IMR-90 (cell line): ENCODE measurements at regions not wholly inside any gene's neighbourhood (a gene's known extent, or its start where the extent isn't known, plus 50 kb on each side); places are given as distances from the start of the nearest gene placed in this dataset.

Experiments
- ATAC-seq: fragments of 200-7000 bp; cut with Tn5 transposase; 2 replicates; pipeline ENCODE4 v1.9.1; 2020; ENCODE audit warnings: low read depth, mild to moderate bottlenecking, moderate library complexity
- BruUV-seq: library from RNA; stranded (reverse); fragments of 400-500 nt; replicated peaks from 2 replicates; lab custom pipeline; 2021; lab: Mats Ljungman, UMichigan
- CTCF ChIA-PET: fragments of 300-600 bp; formaldehyde crosslinking; extraction: SDS; loops from one replicate; lab custom pipeline; 2021; ENCODE audit warnings: antibody characterized with exemption; lab: Yijun Ruan, JAX
- POLR2A ChIA-PET: fragments of 300-600 bp; sonication (Branson Sonifier 250); formaldehyde crosslinking; loops from one replicate; lab custom pipeline; 2022; ENCODE audit warnings: antibody characterized with exemption; ENCODE audit not compliant: unreplicated experiment; lab: Charles Lee
- DNase-seq: peaks from one replicate; pipeline ENCODE4 v3.0.0; 2013
- H2AFZ ChIP-seq: replicated peaks from 2 replicates; pipeline ENCODE3; 2013; ENCODE audit warnings: low read length, mild to moderate bottlenecking; ENCODE audit not compliant: poor library complexity
- H2AK5ac ChIP-seq: 2 replicates; pipeline ENCODE4 v1.6.1; 2013; ENCODE audit warnings: low read depth, low read length, inconsistent platforms
- H2AK9ac ChIP-seq: replicated peaks from 2 replicates; pipeline ENCODE3; 2013; ENCODE audit warnings: mild to moderate bottlenecking, low read depth, low read length, moderate library complexity; ENCODE audit not compliant: poor library complexity
- H2BK120ac ChIP-seq: 2 replicates; pipeline ENCODE4 v1.6.1; 2013; ENCODE audit warnings: low read depth, low read length, inconsistent platforms
- H2BK15ac ChIP-seq: 3 replicates; pipeline ENCODE4 v1.6.1; 2013; ENCODE audit warnings: low read depth, low read length, inconsistent platforms
- H2BK20ac ChIP-seq: 2 replicates; pipeline ENCODE4 v1.6.1; 2013; ENCODE audit warnings: low read depth, mild to moderate bottlenecking, inconsistent platforms, low read length, moderate library complexity
- H2BK5ac ChIP-seq: 2 replicates; pipeline ENCODE4 v1.6.1; 2013; ENCODE audit warnings: mild to moderate bottlenecking, low read depth, low read length, inconsistent platforms; ENCODE audit not compliant: poor library complexity, severe bottlenecking
- H3K14ac ChIP-seq: replicated peaks from 2 replicates; pipeline ENCODE4 v1.6.1; 2013; ENCODE audit warnings: low read depth, low read length, inconsistent platforms
- H3K18ac ChIP-seq: 2 replicates; pipeline ENCODE4 v1.6.1; 2013; ENCODE audit warnings: low read depth, low read length, control low read depth
- H3K23ac ChIP-seq: 2 replicates; pipeline ENCODE4 v1.6.1; 2013; ENCODE audit warnings: low read depth, low read length, inconsistent platforms
- H3K27ac ChIP-seq: 2 replicates; pipeline ENCODE4 v1.5.1; 2013; ENCODE audit warnings: mild to moderate bottlenecking, control low read depth, low read length; ENCODE audit not compliant: insufficient read depth
- H3K27me3 ChIP-seq: 2 replicates; pipeline ENCODE4 v1.6.1; 2013; ENCODE audit warnings: low read length; ENCODE audit not compliant: control insufficient read depth, insufficient read depth
- H3K36me3 ChIP-seq: 2 replicates; pipeline ENCODE4 v1.6.1; 2013; ENCODE audit warnings: low read length, mixed read lengths; ENCODE audit not compliant: control insufficient read depth, insufficient read depth
- H3K4ac ChIP-seq: 2 replicates; pipeline ENCODE4 v1.6.1; 2013; ENCODE audit warnings: low read depth, low read length, inconsistent platforms
- H3K4me1 ChIP-seq: 2 replicates; pipeline ENCODE4 v1.6.1; 2013; ENCODE audit warnings: low read length, mixed read lengths; ENCODE audit not compliant: control insufficient read depth, insufficient read depth
- H3K4me2 ChIP-seq: 2 replicates; pipeline ENCODE4 v1.6.1; 2013; ENCODE audit warnings: low read depth, mild to moderate bottlenecking, control low read depth, low read length, moderate library complexity
- H3K4me3 ChIP-seq: 2 replicates; pipeline ENCODE4 v1.5.1; 2013; ENCODE audit warnings: low read depth, mild to moderate bottlenecking, control low read depth, low read length, moderate library complexity; ENCODE audit not compliant: insufficient read depth
- H3K56ac ChIP-seq: 2 replicates; pipeline ENCODE4 v1.6.1; 2013; ENCODE audit warnings: low read length, inconsistent platforms; ENCODE audit not compliant: insufficient read depth; ENCODE audit errors: extremely low read depth
- H3K79me1 ChIP-seq, 2 experiments: 2 replicates each; pipeline ENCODE4 v1.6.1; 2013; ENCODE audit warnings: low read length in 2 of 2, inconsistent platforms in 1 of 2, low read depth in 1 of 2
- H3K9ac ChIP-seq: 2 replicates; pipeline ENCODE4 v1.6.1; 2013; ENCODE audit warnings: low read depth, low read length, control low read depth
- H3K9me1 ChIP-seq: 2 replicates; pipeline ENCODE4 v1.6.1; 2013; ENCODE audit warnings: low read length, inconsistent platforms; ENCODE audit not compliant: insufficient read depth
- H3K9me3 ChIP-seq: 2 replicates; pipeline ENCODE4 v1.6.1; 2013; ENCODE audit warnings: low read length; ENCODE audit not compliant: control insufficient read depth, insufficient read depth
- H4K20me1 ChIP-seq: 2 replicates; pipeline ENCODE4 v1.6.1; 2013; ENCODE audit warnings: low read length, inconsistent platforms; ENCODE audit not compliant: insufficient read depth
- H4K5ac ChIP-seq: 2 replicates; pipeline ENCODE4 v1.6.1; 2013; ENCODE audit warnings: mild to moderate bottlenecking, low read depth, low read length, control low read depth
- H4K8ac ChIP-seq, 2 experiments: 2 replicates each; pipeline ENCODE4 v1.6.1; 2013; ENCODE audit warnings: low read depth in 2 of 2, low read length in 2 of 2, control low read depth in 1 of 2, inconsistent platforms in 1 of 2
- H4K91ac ChIP-seq: 2 replicates; pipeline ENCODE4 v1.6.1; 2013; ENCODE audit warnings: low read depth, low read length, inconsistent platforms; ENCODE audit not compliant: insufficient read depth
- BHLHE40 ChIP-seq: fragments of 150-350 bp; IDR thresholded peaks from 2 replicates; pipeline ENCODE4 v1.6.1; 2016; ENCODE audit warnings: mild to moderate bottlenecking, low read depth, low read length
- CEBPB ChIP-seq: IDR thresholded peaks from 2 replicates; pipeline ENCODE4 v1.6.1; 2012; ENCODE audit warnings: low read depth, low read length, improper control_type of control experiment
- FOS ChIP-seq: fragments of 150-350 bp; IDR thresholded peaks from 2 replicates; pipeline ENCODE4 v1.6.1; 2016; ENCODE audit warnings: low read depth, low read length
- MAFK ChIP-seq: IDR thresholded peaks from 2 replicates; pipeline ENCODE4 v1.6.1; 2012; ENCODE audit warnings: low read depth, low read length, improper control_type of control experiment
- POLR2A ChIP-seq: IDR thresholded peaks from 2 replicates; pipeline ENCODE4 v1.6.1; 2012; ENCODE audit warnings: mild to moderate bottlenecking, low read depth, low read length
- RAD21 ChIP-seq: IDR thresholded peaks from 2 replicates; pipeline ENCODE4 v1.6.1; 2012; ENCODE audit warnings: low read length, improper control_type of control experiment
- WGBS, 2 experiments: methylation state at CpG; one replicate each; pipeline versions ENCODE4 v1.1.5 to v1.1.7; 2013; ENCODE audit warnings: missing lambda C conversion rate in 2 of 2; ENCODE audit not compliant: insufficient read length in 1 of 2; ENCODE audit errors: extremely low coverage in 2 of 2; 5-methylcytosine and 5-hydroxymethylcytosine counted together
- dilution Hi-C: fragments of 300-500 bp; cut with HindIII; formaldehyde crosslinking; loops from one replicate; pipeline ENCODE4 v1.14.3; 2018; ENCODE audit warnings: low sequenced_read_pairs; ENCODE audit not compliant: unreplicated experiment
- in situ Hi-C: fragments of 300-500 bp; cut with MboI; formaldehyde crosslinking; loops from 3 replicates; pipeline ENCODE4 v1.14.3; 2019; ENCODE audit warnings: low sequenced_read_pairs, inconsistent platforms, mixed read lengths
- intact Hi-C: fragments of 100-400 bp; cut with micrococcal nuclease; formaldehyde crosslinking; loops from 2 replicates; pipeline ENCODE4 v1.10.0; 2022
- TF ChIP-seq, protein P1 (sequence below): fragments of 150-350 bp; IDR thresholded peaks from 2 replicates; pipeline ENCODE4 v1.6.1; 2016; ENCODE audit warnings: low read depth, mild to moderate bottlenecking, low read length, moderate library complexity, borderline replicate concordance

DNA sequence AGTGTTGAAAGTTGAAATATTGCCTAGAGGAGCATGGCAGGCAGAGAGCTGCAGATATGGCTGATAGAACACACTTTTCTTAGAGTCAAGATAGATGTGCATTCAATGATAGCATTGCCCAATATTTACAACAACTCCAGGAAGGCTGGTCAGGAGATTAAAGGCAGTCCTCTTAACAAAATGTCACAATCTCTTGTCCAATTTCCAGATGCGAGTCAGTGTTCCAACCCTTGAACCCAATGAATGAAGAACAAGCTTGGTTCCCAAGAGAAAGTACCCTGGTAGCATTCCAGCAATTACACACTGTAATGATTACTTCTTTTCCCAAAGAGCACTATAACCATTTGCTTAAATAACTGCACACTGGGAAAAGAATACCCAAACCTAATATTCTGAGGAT lies 839.4 kb upstream of the VRK2 start:
- in situ Hi-C loops = no loop called here
- 33% methylated on average over 1 of the region's 1 CpG; no CpG with 5 or more reads in 1 of the 2 experiments for WGBS, 2 experiments

More for the DNA sequence above, 839.4 kb upstream of the VRK2 start:
- Histone ChIP-seq H3K79me1 (no peaks in the 10 kb centered on the region), H4K8ac (no peak overlapping the region), H2BK15ac (no peak overlapping the region), H3K4me2 (no peak overlapping the region), H4K20me1 (no peaks in the 10 kb centered on the region), H3K27me3 (no peaks in the 10 kb centered on the region), H3K9ac (no peak overlapping the region), H3K23ac (no peak overlapping the region), H3K4me1 (no peaks in the 10 kb centered on the region), H3K9me1 (no peaks in the 10 kb centered on the region), H4K5ac (no peak overlapping the region), H3K4me3 (no peak overlapping the region), H3K4ac (no peak overlapping the region), H3K36me3 (no peaks in the 10 kb centered on the region), H2AFZ (no peak overlapping the region), H2AK5ac (no peak overlapping the region), H3K18ac (no peak overlapping the region), H3K9me3 (peaks cover 3% of the 10 kb centered on the region; the same call in 1 of the 2 replicates), H4K91ac (no peak overlapping the region), H2AK9ac (no peak overlapping the region), H3K27ac (no peak overlapping the region), H2BK120ac (no peak overlapping the region), H2BK20ac (no peak overlapping the region), H2BK5ac (no peak overlapping the region), H3K14ac (no peak overlapping the region), H3K56ac (no peak overlapping the region)
- BruUV-seq = no TSS peak
- dilution Hi-C loops (no loop called here), intact Hi-C loops (no loop called here)
- DNase-seq (no peak), ATAC-seq (no peak)
- TF ChIP-seq RAD21 (no peak), POLR2A (no peak), BHLHE40 (no peak), CEBPB (no peak), FOS (no peak), MAFK (no peak)
- TF ChIP-seq, protein P1, sequence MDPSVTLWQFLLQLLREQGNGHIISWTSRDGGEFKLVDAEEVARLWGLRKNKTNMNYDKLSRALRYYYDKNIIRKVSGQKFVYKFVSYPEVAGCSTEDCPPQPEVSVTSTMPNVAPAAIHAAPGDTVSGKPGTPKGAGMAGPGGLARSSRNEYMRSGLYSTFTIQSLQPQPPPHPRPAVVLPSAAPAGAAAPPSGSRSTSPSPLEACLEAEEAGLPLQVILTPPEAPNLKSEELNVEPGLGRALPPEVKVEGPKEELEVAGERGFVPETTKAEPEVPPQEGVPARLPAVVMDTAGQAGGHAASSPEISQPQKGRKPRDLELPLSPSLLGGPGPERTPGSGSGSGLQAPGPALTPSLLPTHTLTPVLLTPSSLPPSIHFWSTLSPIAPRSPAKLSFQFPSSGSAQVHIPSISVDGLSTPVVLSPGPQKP = no peak
- ChIA-PET POLR2A (no interaction called here), CTCF (no interaction called here)
